Activated CD8-positive, alpha-beta T cell treated with anti-CD3 and anti-CD28 coated beads, Interleukin-2, amount 10 ng/mL, durations not matched to agents 7 days and 5 days (primary cell): ENCODE measurements at regions not wholly inside any gene's neighbourhood (a gene's known extent, or its start where the extent isn't known, plus 50 kb on each side); places are given as distances from the start of the nearest gene placed in this dataset.

Source experiments
- ATAC-seq: fragments of 150-1000 bp; cut with Tn5 transposase; one replicate; pipeline ENCODE4 v1.10.0; 2021; ENCODE audit warnings: moderate library complexity
- CTCF ChIA-PET: fragments of 350-600 bp; sonication (Branson Sonifier 250); formaldehyde crosslinking; loops from one replicate; lab custom pipeline; 2021; ENCODE audit warnings: antibody characterized with exemption; lab: Charles Lee
- POLR2A ChIA-PET: fragments of 350-600 bp; sonication (Branson Sonifier 250); formaldehyde crosslinking; loops from one replicate; lab custom pipeline; 2021; ENCODE audit warnings: antibody characterized with exemption; lab: Charles Lee
- DNase-seq: peaks from one replicate; pipeline ENCODE4 v3.0.0-alpha.2; 2020
- H3K27ac Mint-ChIP-seq: one replicate; pipeline ENCODE4 v1.8.0; 2021; ENCODE audit warnings: mild to moderate bottlenecking, mixed read lengths
- H3K27me3 Mint-ChIP-seq: one replicate; pipeline ENCODE4 v1.8.0; 2021; ENCODE audit warnings: low read depth, mixed read lengths
- H3K36me3 Mint-ChIP-seq: one replicate; pipeline ENCODE4 v1.8.0; 2021; ENCODE audit warnings: low read depth, mixed read lengths
- H3K4me1 Mint-ChIP-seq: one replicate; pipeline ENCODE4 v1.8.0; 2021; ENCODE audit warnings: low read depth, mixed read lengths
- H3K4me3 Mint-ChIP-seq: one replicate; pipeline ENCODE4 v1.8.0; 2021; ENCODE audit warnings: mild to moderate bottlenecking, mixed read lengths
- H3K9me3 Mint-ChIP-seq: one replicate; pipeline ENCODE4 v1.8.0; 2022; ENCODE audit warnings: mixed read lengths; ENCODE audit not compliant: insufficient read depth

DNA sequence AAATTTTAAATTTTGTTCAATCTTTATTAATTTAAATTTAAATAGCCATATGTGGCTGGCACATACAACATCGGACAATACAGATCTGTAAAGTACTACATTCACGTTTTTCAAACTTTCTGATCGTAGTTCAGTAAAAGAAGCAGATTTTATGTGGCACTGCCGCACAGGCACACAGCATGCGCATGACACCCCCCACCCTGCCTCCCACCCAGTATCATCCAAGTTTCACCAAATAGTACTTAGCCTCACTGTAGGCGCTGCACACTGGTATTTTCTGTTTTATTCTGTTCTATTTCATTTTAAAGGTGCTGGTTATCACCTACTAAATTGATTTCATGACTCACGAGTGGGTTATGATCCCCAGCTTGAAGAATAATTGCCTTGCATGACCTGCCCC is 159.9 kb downstream of the HIPK3 start:
- ChIA-PET CTCF (no interaction called here), POLR2A (no interaction called here)
- Mint-ChIP-seq H3K4me1 (no peaks in the 10 kb centered on the region), H3K27me3 (peaks cover 15% of the 10 kb centered on the region), H3K9me3 (no peaks in the 10 kb centered on the region), H3K36me3 (no peaks in the 10 kb centered on the region), H3K27ac (no peak overlapping the region), H3K4me3 (no peak overlapping the region)
- ATAC-seq (no peak), DNase-seq (no peak)

DNA sequence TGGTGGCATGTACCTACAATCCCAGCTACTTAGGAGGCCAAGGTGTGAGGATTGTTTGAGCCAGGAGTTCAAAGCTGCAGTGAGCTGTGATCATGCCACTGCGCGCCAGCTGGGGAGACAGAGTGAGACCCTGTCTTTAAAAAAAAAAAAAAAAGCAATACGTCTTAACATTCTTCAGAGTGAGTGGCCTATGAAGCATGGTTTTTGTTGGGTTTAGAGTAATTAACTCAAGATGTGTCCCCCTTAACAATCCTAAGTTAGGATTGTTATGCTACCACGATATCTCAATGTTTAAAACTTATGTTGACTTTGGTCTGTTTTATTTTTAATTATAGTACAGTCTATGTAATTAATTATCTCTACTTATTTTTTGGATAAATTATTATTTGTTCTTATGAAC is 156.1 kb downstream of the HIPK3 start:
- Mint-ChIP-seq H3K4me3 (no peak overlapping the region), H3K36me3 (no peaks in the 10 kb centered on the region), H3K27ac (no peak overlapping the region), H3K4me1 (no peaks in the 10 kb centered on the region), H3K9me3 (no peaks in the 10 kb centered on the region), H3K27me3 (peaks cover 30% of the 10 kb centered on the region)
- ATAC-seq (no peak), DNase-seq (no peak)
- CTCF ChIA-PET: no interaction called here
- POLR2A ChIA-PET: no interaction called here

DNA sequence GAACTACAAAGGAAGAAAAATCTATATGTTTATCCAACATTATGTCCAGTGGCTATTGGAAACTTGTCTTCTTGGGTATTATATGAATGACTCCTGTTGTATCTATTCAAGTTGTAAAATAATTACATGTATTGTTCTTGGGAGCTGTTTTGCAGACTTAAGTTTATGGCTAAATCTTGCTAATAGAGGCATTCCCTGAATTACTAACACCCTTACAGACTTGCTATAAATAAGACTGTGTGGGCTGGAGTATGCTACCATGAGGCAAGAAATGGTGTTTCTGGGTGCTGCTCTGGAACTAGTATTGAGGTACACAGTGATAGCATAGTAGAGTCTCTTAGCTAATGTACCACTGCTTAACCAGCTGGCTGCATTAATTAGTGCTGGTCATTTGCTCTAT is 155.1 kb downstream of the HIPK3 start:
- no peaks in the 10 kb centered on the region for H3K4me1 Mint-ChIP-seq
- ChIA-PET POLR2A (no interaction called here), CTCF (no interaction called here)
- no peaks in the 10 kb centered on the region for H3K36me3 Mint-ChIP-seq
- no peak overlapping the region for H3K27ac Mint-ChIP-seq
- peaks cover 26% of the 10 kb centered on the region for H3K27me3 Mint-ChIP-seq
- no peak overlapping the region for H3K4me3 Mint-ChIP-seq
- no peaks in the 10 kb centered on the region for H3K9me3 Mint-ChIP-seq
- DNase-seq (no peak), ATAC-seq (no peak)

DNA sequence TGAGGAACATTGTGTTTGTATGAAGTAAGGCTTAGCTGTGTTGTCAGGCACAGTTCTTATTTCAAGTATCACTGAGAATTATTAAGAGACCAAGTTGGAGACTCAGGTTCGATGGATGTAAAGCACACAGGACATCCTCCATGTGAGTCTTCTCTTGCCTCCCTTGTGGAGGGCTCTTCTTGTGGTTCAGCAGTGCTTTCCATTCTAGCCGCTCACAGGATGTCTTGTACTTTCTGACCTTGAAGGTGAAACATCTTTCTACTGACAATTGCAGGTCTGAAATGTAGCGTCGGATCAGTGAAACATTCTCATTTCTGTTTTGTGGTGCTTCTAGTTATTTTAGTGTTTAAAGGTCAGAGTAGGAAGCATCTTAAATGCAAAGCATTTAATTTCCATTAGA is 154.6 kb downstream of the HIPK3 start:
- no peaks in the 10 kb centered on the region for H3K9me3 Mint-ChIP-seq
- H3K27me3 Mint-ChIP-seq: peaks cover 26% of the 10 kb centered on the region
- no peaks in the 10 kb centered on the region for H3K36me3 Mint-ChIP-seq
- ATAC-seq (no peak), DNase-seq (no peak)
- POLR2A ChIA-PET: no interaction called here
- CTCF ChIA-PET: no interaction called here
- no peak overlapping the region for H3K4me3 Mint-ChIP-seq
- no peak overlapping the region for H3K27ac Mint-ChIP-seq
- no peaks in the 10 kb centered on the region for H3K4me1 Mint-ChIP-seq

DNA sequence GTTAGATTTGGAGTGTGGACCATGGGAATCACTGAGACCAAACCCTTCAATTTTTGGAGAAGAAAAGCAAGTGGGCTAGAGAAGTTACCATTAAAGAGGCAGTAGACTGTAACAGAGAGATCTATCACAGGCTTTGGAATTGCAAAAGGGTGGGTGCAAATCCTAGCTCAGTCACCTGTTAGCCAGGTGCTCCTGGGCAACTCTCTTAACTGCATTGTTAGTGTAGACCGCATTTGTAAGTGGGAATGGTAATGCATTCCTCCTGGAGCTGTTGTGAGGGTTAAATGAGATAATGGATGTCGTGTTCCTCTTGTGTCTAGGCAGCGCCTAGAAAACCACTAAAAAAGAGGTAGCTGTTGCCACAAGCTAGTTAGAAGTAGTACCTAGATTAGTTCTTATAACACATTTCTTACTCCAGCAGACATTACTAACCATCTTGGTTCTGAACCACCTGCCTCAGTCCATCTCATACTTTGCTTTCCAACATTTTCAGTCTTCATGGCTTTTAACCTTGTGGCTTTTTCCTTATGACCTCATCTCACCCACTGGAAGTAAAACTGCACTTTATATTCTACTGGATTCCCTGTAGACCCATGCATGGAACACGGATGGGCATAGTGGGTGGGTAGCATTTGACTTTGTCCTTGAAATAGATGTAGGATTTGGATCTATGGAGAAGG is 153.0 kb downstream of the HIPK3 start:
- no peak overlapping the region for H3K4me3 Mint-ChIP-seq

More for the DNA sequence above, 153.0 kb downstream of the HIPK3 start:
- ATAC-seq: no peak
- Mint-ChIP-seq H3K27ac (no peak overlapping the region), H3K4me1 (no peaks in the 10 kb centered on the region), H3K9me3 (no peaks in the 10 kb centered on the region), H3K27me3 (peaks cover 26% of the 10 kb centered on the region), H3K36me3 (no peaks in the 10 kb centered on the region)
- ChIA-PET CTCF (no interaction called here), POLR2A (no interaction called here)
- no peak for DNase-seq
